K562 (cell line): ENCODE measurements at regions not wholly inside any gene's neighbourhood (a gene's known extent, or its start where the extent isn't known, plus 50 kb on each side); places are given as distances from the start of the nearest gene placed in this dataset.

ENCODE experiments used
- ATAC-seq: fragments of 200-7000 bp; cut with Tn5 transposase; 3 replicates; pipeline ENCODE4 v1.9.1; 2020; ENCODE audit warnings: moderate library complexity
- BruUV-seq: library from RNA; stranded (reverse); fragments of 400-500 nt; replicated peaks from 2 replicates; lab custom pipeline; 2021; lab: Mats Ljungman, UMichigan
- CTCF ChIA-PET: fragments of 300-600 bp; formaldehyde crosslinking; extraction: SDS; loops from one replicate; lab custom pipeline; 2021; ENCODE audit warnings: low intra/inter-chr PET ratio; lab: Yijun Ruan, JAX
- POLR2A ChIA-PET: fragments of 300-600, 350-650 bp; sonication (Branson Sonifier 250); formaldehyde crosslinking; extraction: SDS; loops from one replicate; lab custom pipeline; 2021; ENCODE audit warnings: antibody characterized with exemption, inconsistent platforms; lab: Yijun Ruan, JAX
- DNase-seq, 4 experiments: peaks; one replicate each; pipeline versions ENCODE4 v3.0.0 to v3.0.0-alpha.2; 2011 to 2018; ENCODE audit warnings: low spot score in 3 of 4, mixed read lengths in 3 of 4; ENCODE audit errors: extremely low read depth in 1 of 4
- FAIRE-seq: peaks from 2 replicates; lab custom pipeline; 2011; peaks lifted over from hg19 to GRCh38; lab: Jason Lieb, UNC
- H2AFZ ChIP-seq: 2 replicates; pipeline ENCODE4 v1.6.0; 2011; ENCODE audit warnings: low read depth, low read length, control low read depth, inconsistent platforms
- H3K27ac ChIP-seq: fragments of 200-600 bp; 3 replicates; pipeline ENCODE4 v1.8.0; 2011; ENCODE audit warnings: low read depth, mild to moderate bottlenecking, control low read depth, inconsistent platforms, low read length, moderate library complexity, mixed read lengths; ENCODE audit errors: extremely low read depth
- H3K27me3 ChIP-seq, 2 experiments: fragments of 300-600 bp in 1 of 2; 2 replicates in 1 of 2; 3 replicates in 1 of 2; pipeline versions ENCODE4 v1.6.0 to v1.8.0; 2011; ENCODE audit warnings: inconsistent platforms in 2 of 2, low read length in 2 of 2, mild to moderate bottlenecking in 1 of 2, mixed read lengths in 1 of 2, moderate library complexity in 1 of 2; ENCODE audit not compliant: control insufficient read depth in 2 of 2, insufficient read depth in 2 of 2
- H3K36me3 ChIP-seq: fragments of 300-600 bp; 3 replicates; pipeline ENCODE4 v1.8.0; 2011; ENCODE audit warnings: mild to moderate bottlenecking, low read length, inconsistent platforms; ENCODE audit not compliant: control insufficient read depth, insufficient read depth
- H3K4me1 ChIP-seq, 2 experiments: fragments of 200-600 bp in 1 of 2; replicated peaks in 1 of 2; 2 replicates in 1 of 2; 3 replicates in 1 of 2; pipeline versions ENCODE4 v1.5.1 to v1.8.0; 2011; ENCODE audit warnings: inconsistent platforms in 2 of 2, low read length in 2 of 2, mild to moderate bottlenecking in 1 of 2, mixed read lengths in 1 of 2, moderate library complexity in 1 of 2; ENCODE audit not compliant: control insufficient read depth in 2 of 2, insufficient read depth in 2 of 2
- H3K4me2 ChIP-seq: 2 replicates; pipeline ENCODE4 v1.6.1; 2011; ENCODE audit warnings: low read length, control low read depth, inconsistent platforms, mixed read lengths; ENCODE audit not compliant: insufficient read depth
- H3K4me3 ChIP-seq: fragments of 200-600 bp; sonication (generic), shearing (Covaris generic); 2 replicates; pipeline ENCODE4 v1.5.1; 2016; ENCODE audit warnings: control low read depth, inconsistent platforms
- H3K79me2 ChIP-seq: fragments of 200-600 bp; 3 replicates; pipeline ENCODE4 v1.8.0; 2011; ENCODE audit warnings: low read length, inconsistent platforms; ENCODE audit not compliant: control insufficient read depth, insufficient read depth
- H3K9ac ChIP-seq, 2 experiments: 2 replicates each; pipeline versions ENCODE4 v1.6.0 to v1.6.1; 2011; ENCODE audit warnings: low read depth in 2 of 2, low read length in 2 of 2, control low read depth in 1 of 2, inconsistent platforms in 1 of 2, mild to moderate bottlenecking in 1 of 2, mixed read lengths in 1 of 2; ENCODE audit not compliant: insufficient read depth in 1 of 2
- H3K9me1 ChIP-seq: one replicate; pipeline ENCODE4 v1.6.0; 2011; ENCODE audit warnings: inconsistent platforms, mild to moderate bottlenecking, low read length, moderate library complexity; ENCODE audit not compliant: control insufficient read depth, insufficient read depth
- H3K9me3 ChIP-seq: replicated peaks from 2 replicates; pipeline ENCODE4 v1.5.1; 2011; ENCODE audit warnings: low read depth, low read length, inconsistent platforms; ENCODE audit not compliant: control insufficient read depth, insufficient read depth
- H4K20me1 ChIP-seq: replicated peaks from 2 replicates; pipeline ENCODE4 v1.6.1; 2011; ENCODE audit warnings: low read length, inconsistent platforms, mixed read lengths; ENCODE audit not compliant: control insufficient read depth, insufficient read depth
- BMI1 ChIP-seq: fragments of 150-350 bp; IDR thresholded peaks from 2 replicates; pipeline ENCODE4 v1.6.1; 2014; ENCODE audit warnings: low read length
- HNRNPK ChIP-seq: fragments of 200-400 bp; formaldehyde crosslinking; IDR thresholded peaks from one replicate; pipeline ENCODE4 v1.6.1; 2018; ENCODE audit warnings: mild to moderate bottlenecking, low read depth, low read length; ENCODE audit not compliant: poor library complexity, severe bottlenecking
- ILK ChIP-seq: fragments of 450-650 bp; IDR thresholded peaks from 2 replicates; pipeline ENCODE4 v1.6.1; 2016; ENCODE audit warnings: missing genetic modification characterization, low read depth, mild to moderate bottlenecking, missing compliant biosample characterization, moderate library complexity, borderline replicate concordance
- PTTG1 ChIP-seq: fragments of 450-650 bp; IDR thresholded peaks from 2 replicates; pipeline ENCODE4 v1.6.1; 2016; ENCODE audit warnings: low read depth, mild to moderate bottlenecking, missing genetic modification characterization, missing compliant biosample characterization
- PYGO2 ChIP-seq: fragments of 450-650 bp; IDR thresholded peaks from 2 replicates; pipeline ENCODE4 v1.6.1; 2016; ENCODE audit warnings: mild to moderate bottlenecking, missing genetic modification characterization, moderate library complexity, missing compliant biosample characterization
- SMAD4 ChIP-seq: fragments of 250-450 bp; sonication (Bioruptor Pico); conservative IDR thresholded peaks from 2 replicates; pipeline ENCODE4 v1.8.0; 2021; ENCODE audit warnings: inconsistent platforms, mild to moderate bottlenecking, moderate library complexity
- ZBTB17 ChIP-seq: fragments of 450-650 bp; formaldehyde crosslinking; IDR thresholded peaks from 2 replicates; pipeline ENCODE4 v1.4.0; 2020; ENCODE audit warnings: mild to moderate bottlenecking
- ZKSCAN8 ChIP-seq: fragments of 200-800 bp; sonication (Bioruptor generic); IDR thresholded peaks from 2 replicates; pipeline ENCODE4 v1.6.1; 2016; ENCODE audit warnings: missing genetic modification characterization, missing compliant biosample characterization
- ZNF445 ChIP-seq: fragments of 250-450 bp; sonication (Bioruptor Pico); IDR thresholded peaks from 2 replicates; pipeline ENCODE4 v1.4.0; 2020; ENCODE audit warnings: low read depth, mild to moderate bottlenecking, moderate library complexity
- ZNF584 ChIP-seq: fragments of 200-800 bp; sonication (Bioruptor generic); IDR thresholded peaks from 2 replicates; pipeline ENCODE4 v1.6.1; 2016; ENCODE audit warnings: low read depth, mild to moderate bottlenecking, missing genetic modification characterization, missing compliant biosample characterization
- ZNF668 ChIP-seq: fragments of 250-450 bp; sonication (Bioruptor Pico); IDR thresholded peaks from 2 replicates; pipeline ENCODE4 v1.8.0; 2022; ENCODE audit warnings: mild to moderate bottlenecking, inconsistent platforms
- WGBS: fragments of 100-300 bp; shearing (Covaris generic); methylation state at CpG from one replicate; pipeline ENCODE4 v1.1.6; 2016; ENCODE audit warnings: low coverage, mixed read lengths; ENCODE audit not compliant: insufficient coverage; ENCODE audit errors: missing lambda C conversion rate; 5-methylcytosine and 5-hydroxymethylcytosine counted together
- in situ Hi-C: fragments of 300-500 bp; cut with MboI; formaldehyde crosslinking; loops from 4 replicates; pipeline ENCODE4 v1.15.0; 2018; ENCODE audit warnings: inconsistent platforms, mixed read lengths
- intact Hi-C: fragments of 100-400 bp; cut with micrococcal nuclease; formaldehyde crosslinking; loops from 2 replicates; pipeline ENCODE4 v1.14.2; 2022
- TF ChIP-seq, protein P1 (sequence below): fragments of 450-650 bp; formaldehyde crosslinking; conservative IDR thresholded peaks from 2 replicates; pipeline ENCODE4 v1.4.0; 2022; ENCODE audit warnings: mild to moderate bottlenecking, missing genetic modification characterization
- TF ChIP-seq, protein P2 (sequence below): fragments of 450-650 bp; IDR thresholded peaks from 2 replicates; pipeline ENCODE4 v1.6.1; 2016; ENCODE audit warnings: borderline replicate concordance
- TF ChIP-seq, protein P3 (sequence below): fragments of 450-650 bp; IDR thresholded peaks from 2 replicates; pipeline ENCODE4 v1.6.1; 2017; ENCODE audit warnings: antibody characterized with exemption, mild to moderate bottlenecking

DNA sequence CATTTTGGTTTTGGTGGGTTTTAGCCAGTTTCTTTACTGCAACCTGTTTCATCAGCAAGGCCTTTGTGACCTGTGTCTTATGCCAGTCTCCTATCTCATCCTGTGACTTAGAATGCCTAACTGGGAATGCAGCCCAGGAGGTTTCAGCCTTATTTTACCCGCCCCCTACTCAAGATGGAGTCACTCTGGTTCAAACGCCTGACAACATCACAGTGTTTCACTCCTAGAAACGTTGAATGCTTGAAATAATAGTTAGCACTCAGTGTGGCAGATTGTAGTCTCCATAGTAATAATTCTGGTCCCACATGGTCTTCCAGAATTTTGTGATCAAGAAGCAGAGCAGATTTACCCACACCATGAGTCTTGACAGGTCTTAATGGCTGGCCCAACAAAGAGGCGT is 159.0 kb upstream of the TRIB2 start:
- Histone ChIP-seq H3K79me2 (no peaks in the 10 kb centered on the region), H4K20me1 (no peaks in the 10 kb centered on the region), H3K27ac (no peak overlapping the region), H3K9me1 (no peaks in the 10 kb centered on the region), H3K4me3 (no peak overlapping the region), H2AFZ (no peak overlapping the region), H3K4me2 (no peak overlapping the region), H3K9me3 (no peaks in the 10 kb centered on the region), H3K9ac (no peak overlapping the region), H3K27me3 (no peaks in the 10 kb centered on the region), H3K4me1 (peaks cover 0 to 21% of the 10 kb centered on the region in 2 experiments; a peak in 4 of 5 replicates), H3K36me3 (no peaks in the 10 kb centered on the region)
- no TSS peak for BruUV-seq
- 68% methylated on average over 4 of the region's 4 CpGs for WGBS
- DNase-seq (no peak), FAIRE-seq (no peak), ATAC-seq (no peak)
- intact Hi-C loops = loop anchor here (5.0 kb wide), 1 partner anchor 160 kb away; the partner anchor contains the start of gene TRIB2
- CTCF ChIA-PET = no interaction called here
- POLR2A ChIA-PET = interaction anchor here (1.3 kb wide), 1 partner anchor 11 kb away, joined by 3 read pairs; no protein-coding TSS in a partner anchor
- in situ Hi-C loops = no loop called here
- TF ChIP-seq ZBTB17 (CRISPR knock-in tag) (peak; percentile 26; the same call in 1 of the 2 replicates), ILK (tag) (peak; percentile 74; the same call in 1 of the 2 replicates), ZKSCAN8 (peak; percentile 76; the same call in 1 of the 2 replicates), BMI1 (no peak), ZNF584 (CRISPR knock-in tag) (peak; percentile 96), HNRNPK (no peak), PTTG1 (peak; percentile 76), ZNF668 (CRISPR knock-in tag) (peak; percentile 86), SMAD4 (peak; percentile 84), ZNF445 (CRISPR knock-in tag) (no peak), PYGO2 (tag) (peak; percentile 80)
- TF ChIP-seq, protein P1, sequence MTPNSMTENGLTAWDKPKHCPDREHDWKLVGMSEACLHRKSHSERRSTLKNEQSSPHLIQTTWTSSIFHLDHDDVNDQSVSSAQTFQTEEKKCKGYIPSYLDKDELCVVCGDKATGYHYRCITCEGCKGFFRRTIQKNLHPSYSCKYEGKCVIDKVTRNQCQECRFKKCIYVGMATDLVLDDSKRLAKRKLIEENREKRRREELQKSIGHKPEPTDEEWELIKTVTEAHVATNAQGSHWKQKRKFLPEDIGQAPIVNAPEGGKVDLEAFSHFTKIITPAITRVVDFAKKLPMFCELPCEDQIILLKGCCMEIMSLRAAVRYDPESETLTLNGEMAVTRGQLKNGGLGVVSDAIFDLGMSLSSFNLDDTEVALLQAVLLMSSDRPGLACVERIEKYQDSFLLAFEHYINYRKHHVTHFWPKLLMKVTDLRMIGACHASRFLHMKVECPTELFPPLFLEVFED = 0 out of 2 replicates have a peak, but pooled peaks have one; percentile 18
- TF ChIP-seq, protein P2, sequence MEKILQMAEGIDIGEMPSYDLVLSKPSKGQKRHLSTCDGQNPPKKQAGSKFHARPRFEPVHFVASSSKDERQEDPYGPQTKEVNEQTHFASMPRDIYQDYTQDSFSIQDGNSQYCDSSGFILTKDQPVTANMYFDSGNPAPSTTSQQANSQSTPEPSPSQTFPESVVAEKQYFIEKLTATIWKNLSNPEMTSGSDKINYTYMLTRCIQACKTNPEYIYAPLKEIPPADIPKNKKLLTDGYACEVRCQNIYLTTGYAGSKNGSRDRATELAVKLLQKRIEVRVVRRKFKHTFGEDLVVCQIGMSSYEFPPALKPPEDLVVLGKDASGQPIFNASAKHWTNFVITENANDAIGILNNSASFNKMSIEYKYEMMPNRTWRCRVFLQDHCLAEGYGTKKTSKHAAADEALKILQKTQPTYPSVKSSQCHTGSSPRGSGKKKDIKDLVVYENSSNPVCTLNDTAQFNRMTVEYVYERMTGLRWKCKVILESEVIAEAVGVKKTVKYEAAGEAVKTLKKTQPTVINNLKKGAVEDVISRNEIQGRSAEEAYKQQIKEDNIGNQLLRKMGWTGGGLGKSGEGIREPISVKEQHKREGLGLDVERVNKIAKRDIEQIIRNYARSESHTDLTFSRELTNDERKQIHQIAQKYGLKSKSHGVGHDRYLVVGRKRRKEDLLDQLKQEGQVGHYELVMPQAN = no peak
- TF ChIP-seq, protein P3, sequence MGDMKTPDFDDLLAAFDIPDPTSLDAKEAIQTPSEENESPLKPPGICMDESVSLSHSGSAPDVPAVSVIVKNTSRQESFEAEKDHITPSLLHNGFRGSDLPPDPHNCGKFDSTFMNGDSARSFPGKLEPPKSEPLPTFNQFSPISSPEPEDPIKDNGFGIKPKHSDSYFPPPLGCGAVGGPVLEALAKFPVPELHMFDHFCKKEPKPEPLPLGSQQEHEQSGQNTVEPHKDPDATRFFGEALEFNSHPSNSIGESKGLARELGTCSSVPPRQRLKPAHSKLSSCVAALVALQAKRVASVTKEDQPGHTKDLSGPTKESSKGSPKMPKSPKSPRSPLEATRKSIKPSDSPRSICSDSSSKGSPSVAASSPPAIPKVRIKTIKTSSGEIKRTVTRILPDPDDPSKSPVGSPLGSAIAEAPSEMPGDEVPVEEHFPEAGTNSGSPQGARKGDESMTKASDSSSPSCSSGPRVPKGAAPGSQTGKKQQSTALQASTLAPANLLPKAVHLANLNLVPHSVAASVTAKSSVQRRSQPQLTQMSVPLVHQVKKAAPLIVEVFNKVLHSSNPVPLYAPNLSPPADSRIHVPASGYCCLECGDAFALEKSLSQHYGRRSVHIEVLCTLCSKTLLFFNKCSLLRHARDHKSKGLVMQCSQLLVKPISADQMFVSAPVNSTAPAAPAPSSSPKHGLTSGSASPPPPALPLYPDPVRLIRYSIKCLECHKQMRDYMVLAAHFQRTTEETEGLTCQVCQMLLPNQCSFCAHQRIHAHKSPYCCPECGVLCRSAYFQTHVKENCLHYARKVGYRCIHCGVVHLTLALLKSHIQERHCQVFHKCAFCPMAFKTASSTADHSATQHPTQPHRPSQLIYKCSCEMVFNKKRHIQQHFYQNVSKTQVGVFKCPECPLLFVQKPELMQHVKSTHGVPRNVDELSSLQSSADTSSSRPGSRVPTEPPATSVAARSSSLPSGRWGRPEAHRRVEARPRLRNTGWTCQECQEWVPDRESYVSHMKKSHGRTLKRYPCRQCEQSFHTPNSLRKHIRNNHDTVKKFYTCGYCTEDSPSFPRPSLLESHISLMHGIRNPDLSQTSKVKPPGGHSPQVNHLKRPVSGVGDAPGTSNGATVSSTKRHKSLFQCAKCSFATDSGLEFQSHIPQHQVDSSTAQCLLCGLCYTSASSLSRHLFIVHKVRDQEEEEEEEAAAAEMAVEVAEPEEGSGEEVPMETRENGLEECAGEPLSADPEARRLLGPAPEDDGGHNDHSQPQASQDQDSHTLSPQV = peak; percentile 88
